Parathyroid adenoma (tissue), 2 donors: ENCODE measurements at regions not wholly inside any gene's neighbourhood (a gene's known extent, or its start where the extent isn't known, plus 50 kb on each side); places are given as distances from the start of the nearest gene placed in this dataset.
A peak's percentile ranks its signal among the peaks of the same experiment; 100 is the strongest.

Source experiments
- H2AFZ ChIP-seq: fragments of 300-600 bp; sonication (generic); one replicate; pipeline ENCODE4 v1.7.0; 2017; ENCODE audit warnings: antibody characterized with exemption, mild to moderate bottlenecking
- H3K27ac ChIP-seq: fragments of 300-600 bp; sonication (generic); one replicate; pipeline ENCODE4 v1.7.0; 2017
- H3K27me3 ChIP-seq: fragments of 300-600 bp; sonication (generic); one replicate; pipeline ENCODE4 v1.7.0; 2017; ENCODE audit warnings: low read length; ENCODE audit not compliant: control insufficient read depth, insufficient read depth
- H3K36me3 ChIP-seq: fragments of 300-600 bp; sonication (generic); one replicate; pipeline ENCODE4 v1.7.0; 2017; ENCODE audit warnings: low read length; ENCODE audit not compliant: control insufficient read depth, insufficient read depth
- H3K4me1 ChIP-seq: fragments of 300-600 bp; sonication (generic); one replicate; pipeline ENCODE4 v1.7.0; 2017; ENCODE audit warnings: control low read depth
- H3K4me2 ChIP-seq: fragments of 300-600 bp; sonication (generic); one replicate; pipeline ENCODE4 v1.7.0; 2017; ENCODE audit warnings: low read length
- H3K4me3 ChIP-seq: fragments of 300-600 bp; sonication (generic); one replicate; pipeline ENCODE4 v1.7.0; 2017; ENCODE audit warnings: low read depth, low read length
- H3K79me2 ChIP-seq: fragments of 300-600 bp; sonication (generic); one replicate; pipeline ENCODE4 v1.7.0; 2017; ENCODE audit warnings: control low read depth
- H3K9ac ChIP-seq: fragments of 300-600 bp; sonication (generic); one replicate; pipeline ENCODE4 v1.7.0; 2017; ENCODE audit warnings: mild to moderate bottlenecking
- H3K9me3 ChIP-seq: fragments of 300-600 bp; sonication (generic); one replicate; pipeline ENCODE4 v1.7.0; 2017; ENCODE audit warnings: low read length; ENCODE audit not compliant: control insufficient read depth
- TF ChIP-seq, protein P1 (sequence below): fragments of 300-600 bp; sonication (generic); IDR thresholded peaks from one replicate; pipeline ENCODE4 v1.7.0; 2017; ENCODE audit warnings: antibody characterized with exemption, mild to moderate bottlenecking
- donor health status: primary hyperparathyroidism.

DNA sequence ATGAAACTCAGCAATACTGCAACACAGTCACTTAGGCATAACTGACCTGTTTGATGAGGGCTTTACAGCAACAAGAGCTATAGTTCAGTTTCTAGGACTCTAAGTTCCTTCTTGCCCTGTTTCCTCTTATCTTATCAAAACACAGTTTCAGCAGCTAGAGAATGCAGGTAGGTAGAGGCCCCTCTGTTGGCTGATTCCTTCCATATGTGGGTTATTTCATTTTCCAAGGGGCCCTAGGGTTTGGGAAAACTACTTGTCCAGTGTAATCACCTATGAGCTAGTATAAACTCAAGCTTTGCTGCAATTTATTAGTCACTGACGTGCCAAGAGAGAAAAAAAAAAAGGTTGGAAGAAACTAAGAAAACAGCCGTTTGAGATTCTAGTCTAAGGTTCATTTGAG is 607.7 kb upstream of the USP24 start:
- Histone ChIP-seq H3K9me3 (no peaks in the 10 kb centered on the region), H3K27me3 (no peaks in the 10 kb centered on the region), H3K4me3 (no peak overlapping the region), H3K27ac (peak overlapping the region; percentile 80), H3K79me2 (no peaks in the 10 kb centered on the region), H3K4me2 (peak overlapping the region; percentile 24), H3K36me3 (no peaks in the 10 kb centered on the region), H3K9ac (no peak overlapping the region), H2AFZ (no peak overlapping the region), H3K4me1 (peaks cover 32% of the 10 kb centered on the region)
- TF ChIP-seq, protein P1, sequence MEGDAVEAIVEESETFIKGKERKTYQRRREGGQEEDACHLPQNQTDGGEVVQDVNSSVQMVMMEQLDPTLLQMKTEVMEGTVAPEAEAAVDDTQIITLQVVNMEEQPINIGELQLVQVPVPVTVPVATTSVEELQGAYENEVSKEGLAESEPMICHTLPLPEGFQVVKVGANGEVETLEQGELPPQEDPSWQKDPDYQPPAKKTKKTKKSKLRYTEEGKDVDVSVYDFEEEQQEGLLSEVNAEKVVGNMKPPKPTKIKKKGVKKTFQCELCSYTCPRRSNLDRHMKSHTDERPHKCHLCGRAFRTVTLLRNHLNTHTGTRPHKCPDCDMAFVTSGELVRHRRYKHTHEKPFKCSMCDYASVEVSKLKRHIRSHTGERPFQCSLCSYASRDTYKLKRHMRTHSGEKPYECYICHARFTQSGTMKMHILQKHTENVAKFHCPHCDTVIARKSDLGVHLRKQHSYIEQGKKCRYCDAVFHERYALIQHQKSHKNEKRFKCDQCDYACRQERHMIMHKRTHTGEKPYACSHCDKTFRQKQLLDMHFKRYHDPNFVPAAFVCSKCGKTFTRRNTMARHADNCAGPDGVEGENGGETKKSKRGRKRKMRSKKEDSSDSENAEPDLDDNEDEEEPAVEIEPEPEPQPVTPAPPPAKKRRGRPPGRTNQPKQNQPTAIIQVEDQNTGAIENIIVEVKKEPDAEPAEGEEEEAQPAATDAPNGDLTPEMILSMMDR = no peak

DNA sequence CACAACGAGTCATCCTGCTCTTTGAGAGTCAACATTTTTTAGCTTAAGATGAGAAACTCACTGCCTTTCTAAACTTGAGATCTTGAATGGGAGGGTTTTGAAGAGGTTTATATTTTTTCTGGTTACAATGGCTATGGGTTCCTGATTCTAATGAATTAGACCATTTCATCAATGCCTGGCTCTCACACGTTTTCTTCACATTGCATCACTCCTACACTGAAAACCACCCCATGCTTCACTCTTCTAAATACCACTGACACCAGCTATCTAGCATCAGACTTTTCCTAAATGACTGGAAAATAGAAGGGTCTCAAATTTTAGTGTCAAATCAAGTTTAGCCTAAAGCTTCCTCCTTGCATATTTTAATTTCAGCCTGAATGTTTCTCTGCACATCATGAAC is 606.1 kb upstream of the USP24 start:
- peaks cover 34% of the 10 kb centered on the region for H3K4me1 ChIP-seq
- H3K79me2 ChIP-seq = no peaks in the 10 kb centered on the region
- TF ChIP-seq, protein P1 = no peak

DNA sequence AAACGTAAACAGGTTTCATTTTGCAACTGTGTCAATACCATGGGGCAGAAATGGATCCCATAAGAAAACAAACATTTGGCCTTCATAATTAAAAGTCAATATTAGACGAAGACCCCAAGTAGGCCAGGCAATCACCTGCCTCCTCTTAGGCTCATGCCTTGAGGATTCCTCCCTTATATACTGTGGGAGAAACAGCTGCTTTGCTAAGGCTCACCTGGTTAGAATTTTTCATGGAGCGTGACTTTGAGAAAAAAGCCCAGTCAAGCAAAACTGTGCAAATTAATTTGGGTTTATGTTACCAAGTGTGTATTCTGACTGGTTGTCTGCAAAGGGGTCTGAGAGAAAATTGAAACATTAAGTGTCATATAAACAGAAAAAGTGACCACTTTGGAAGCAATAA is 605.3 kb upstream of the USP24 start:
- Histone ChIP-seq H2AFZ (no peak overlapping the region), H3K27ac (peak overlapping the region; percentile 29), H3K4me3 (no peak overlapping the region), H3K36me3 (no peaks in the 10 kb centered on the region), H3K27me3 (no peaks in the 10 kb centered on the region), H3K4me2 (no peak overlapping the region), H3K4me1 (peaks cover 37% of the 10 kb centered on the region), H3K9me3 (no peaks in the 10 kb centered on the region), H3K9ac (no peak overlapping the region), H3K79me2 (no peaks in the 10 kb centered on the region)
- TF ChIP-seq, protein P1 = no peak

More for the DNA sequence above, 606.1 kb upstream of the USP24 start:
- H3K36me3 ChIP-seq = no peaks in the 10 kb centered on the region
- no peaks in the 10 kb centered on the region for H3K9me3 ChIP-seq
- no peak overlapping the region for H3K9ac ChIP-seq
- no peaks in the 10 kb centered on the region for H3K27me3 ChIP-seq
- H3K4me2 ChIP-seq = no peak overlapping the region
- H3K4me3 ChIP-seq = no peak overlapping the region
- H3K27ac ChIP-seq = peak overlapping the region; percentile 2
- H2AFZ ChIP-seq = no peak overlapping the region

DNA sequence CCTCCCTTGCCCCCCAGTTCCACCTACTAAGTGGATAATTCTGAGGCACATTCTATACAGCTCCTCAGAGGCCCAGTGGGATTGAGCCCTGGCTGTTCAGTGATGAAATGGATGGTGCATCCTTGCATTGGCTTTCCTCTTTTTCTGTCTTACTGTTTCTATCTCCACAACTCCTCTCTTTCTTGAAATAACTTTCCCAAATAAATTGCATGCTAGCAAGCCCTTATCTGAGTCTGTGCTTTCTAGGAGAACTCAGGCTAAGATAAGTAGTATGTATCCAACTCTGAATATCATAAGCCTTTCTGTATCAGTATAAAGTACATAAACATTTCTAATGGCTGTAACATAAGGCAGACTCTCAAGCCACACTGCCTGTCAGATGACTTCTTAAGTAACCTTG is 603.8 kb upstream of the USP24 start:
- H3K4me1 ChIP-seq = peaks cover 31% of the 10 kb centered on the region
- no peaks in the 10 kb centered on the region for H3K27me3 ChIP-seq
- H3K36me3 ChIP-seq = no peaks in the 10 kb centered on the region
- H3K27ac ChIP-seq = no peak overlapping the region
- no peak overlapping the region for H3K9ac ChIP-seq
- no peak overlapping the region for H3K4me3 ChIP-seq
- TF ChIP-seq, protein P1 = no peak
- no peaks in the 10 kb centered on the region for H3K9me3 ChIP-seq
- no peak overlapping the region for H3K4me2 ChIP-seq
- no peak overlapping the region for H2AFZ ChIP-seq
- no peaks in the 10 kb centered on the region for H3K79me2 ChIP-seq
